Panc1 (cell line): ENCODE measurements at regions not wholly inside any gene's neighbourhood (a gene's known extent, or its start where the extent isn't known, plus 50 kb on each side); places are given as distances from the start of the nearest gene placed in this dataset.

Experiments used
- ATAC-seq: fragments of 200-7000 bp; cut with Tn5 transposase; 2 replicates; pipeline ENCODE4 v1.9.1; 2020; ENCODE audit warnings: mild to moderate bottlenecking, moderate library complexity
- BruUV-seq: library from RNA; stranded (reverse); fragments of 400-500 nt; replicated peaks from 2 replicates; lab custom pipeline; 2021; lab: Mats Ljungman, UMichigan
- CTCF ChIA-PET: fragments of 300-600 bp; sonication (Branson Sonifier 250); formaldehyde crosslinking; loops from one replicate; lab custom pipeline; 2022; ENCODE audit warnings: antibody characterized with exemption; lab: Charles Lee
- POLR2A ChIA-PET: fragments of 300-600 bp; sonication (Branson Sonifier 250); formaldehyde crosslinking; loops from one replicate; lab custom pipeline; 2022; ENCODE audit warnings: antibody characterized with exemption; lab: Charles Lee
- DNase-seq: peaks from one replicate; pipeline ENCODE4 v3.0.0-alpha.2; 2010; ENCODE audit warnings: low read depth, low spot score
- H3K27ac ChIP-seq: 2 replicates; pipeline ENCODE4 v1.5.1; 2011; ENCODE audit warnings: mild to moderate bottlenecking, low read length, inconsistent platforms
- H3K27me3 ChIP-seq: fragments of 200-500 bp; sonication (Bioruptor generic); 2 replicates; pipeline ENCODE4 v1.6.0; 2014; ENCODE audit warnings: low read length, inconsistent platforms; ENCODE audit not compliant: control insufficient read depth, insufficient read depth
- H3K36me3 ChIP-seq: fragments of 200-500 bp; sonication (Bioruptor generic); 2 replicates; pipeline ENCODE4 v1.5.1; 2014; ENCODE audit warnings: inconsistent platforms, mild to moderate bottlenecking, low read length, moderate library complexity; ENCODE audit not compliant: control insufficient read depth, insufficient read depth
- H3K4me1 ChIP-seq: 2 replicates; pipeline ENCODE4 v1.5.1; 2011; ENCODE audit warnings: inconsistent platforms, mild to moderate bottlenecking, low read length, moderate library complexity; ENCODE audit not compliant: control insufficient read depth, insufficient read depth
- H3K4me3 ChIP-seq, 2 experiments: 2 replicates each; pipeline ENCODE4 v1.5.1; 2011 to 2012; ENCODE audit warnings: low read depth in 2 of 2, low read length in 2 of 2, mild to moderate bottlenecking in 2 of 2, inconsistent platforms in 1 of 2, moderate library complexity in 1 of 2
- H3K9me3 ChIP-seq: fragments of 200-500 bp; sonication (Bioruptor generic); 2 replicates; pipeline ENCODE4 v1.5.1; 2014; ENCODE audit warnings: low read depth, mild to moderate bottlenecking, inconsistent platforms, low read length, moderate library complexity; ENCODE audit not compliant: control insufficient read depth, insufficient read depth
- POLR2AphosphoS5 ChIP-seq: IDR thresholded peaks from 2 replicates; pipeline ENCODE4 v1.6.1; 2012; ENCODE audit warnings: mild to moderate bottlenecking, low read depth, low read length, moderate library complexity
- SIN3A ChIP-seq: IDR thresholded peaks from 2 replicates; pipeline ENCODE4 v1.6.1; 2012; ENCODE audit warnings: low read depth, mild to moderate bottlenecking, low read length, moderate library complexity, borderline replicate concordance; ENCODE audit not compliant: insufficient read depth
- TCF7L2 ChIP-seq: IDR thresholded peaks from 2 replicates; pipeline ENCODE4 v1.6.1; 2011; ENCODE audit warnings: mild to moderate bottlenecking, low read depth, low read length, inconsistent platforms
- in situ Hi-C: cut with HindIII; loops from 2 replicates; pipeline ENCODE4 v1.10.0; 2016; ENCODE audit warnings: low sequenced_read_pairs, low pct_unique_long_range_greater_than_20kb
- intact Hi-C: fragments of 100-400 bp; cut with micrococcal nuclease; formaldehyde crosslinking; loops from one replicate; pipeline ENCODE4 v1.10.0; 2022; ENCODE audit not compliant: unreplicated experiment
- TF ChIP-seq, protein P1 (sequence below), 2 experiments: IDR thresholded peaks; 2 replicates each; pipeline ENCODE4 v1.6.1; 2011 to 2012; ENCODE audit warnings: low read depth in 2 of 2, control low read depth in 1 of 2, low read length in 1 of 2, mild to moderate bottlenecking in 1 of 2, moderate library complexity in 1 of 2; ENCODE audit not compliant: insufficient read depth in 1 of 2
- TF ChIP-seq, protein P2 (sequence below): fragments of 450-650 bp; IDR thresholded peaks from 2 replicates; pipeline ENCODE4 v1.5.1; 2017; ENCODE audit warnings: mild to moderate bottlenecking

DNA sequence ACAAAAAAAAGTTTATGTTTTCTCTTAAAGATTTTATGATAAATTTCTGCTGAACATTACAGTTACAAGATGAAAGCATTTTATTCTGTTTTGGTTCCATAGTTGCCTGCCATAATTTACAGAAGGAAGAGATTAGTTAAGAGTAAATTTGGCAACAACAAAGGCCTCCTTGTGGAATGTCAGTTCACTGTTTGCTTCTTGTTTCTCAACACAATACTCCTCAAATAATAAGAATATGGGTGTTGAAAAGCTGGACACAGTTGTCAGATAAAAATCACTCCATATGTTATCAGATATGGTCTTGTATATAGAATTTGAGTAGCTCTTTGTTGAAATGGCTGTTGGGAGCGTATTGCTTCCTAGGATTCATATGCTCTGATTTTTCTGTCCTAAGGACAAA is 359.5 kb downstream of the CPS1 start:
- ATAC-seq, result no peak
- no TSS peak for BruUV-seq
- Histone ChIP-seq H3K36me3 (no peaks in the 10 kb centered on the region), H3K4me3 (no peak overlapping the region), H3K27me3 (no peaks in the 10 kb centered on the region), H3K4me1 (no peaks in the 10 kb centered on the region), H3K9me3 (no peaks in the 10 kb centered on the region; the same call in 1 of the 2 replicates), H3K27ac (no peak overlapping the region)
- ChIA-PET POLR2A (interaction anchor here (0.5 kb wide), 1 partner anchor 506 kb away, joined by 3 read pairs; no protein-coding TSS in a partner anchor), CTCF (no interaction called here)
- TF ChIP-seq, protein P1, sequence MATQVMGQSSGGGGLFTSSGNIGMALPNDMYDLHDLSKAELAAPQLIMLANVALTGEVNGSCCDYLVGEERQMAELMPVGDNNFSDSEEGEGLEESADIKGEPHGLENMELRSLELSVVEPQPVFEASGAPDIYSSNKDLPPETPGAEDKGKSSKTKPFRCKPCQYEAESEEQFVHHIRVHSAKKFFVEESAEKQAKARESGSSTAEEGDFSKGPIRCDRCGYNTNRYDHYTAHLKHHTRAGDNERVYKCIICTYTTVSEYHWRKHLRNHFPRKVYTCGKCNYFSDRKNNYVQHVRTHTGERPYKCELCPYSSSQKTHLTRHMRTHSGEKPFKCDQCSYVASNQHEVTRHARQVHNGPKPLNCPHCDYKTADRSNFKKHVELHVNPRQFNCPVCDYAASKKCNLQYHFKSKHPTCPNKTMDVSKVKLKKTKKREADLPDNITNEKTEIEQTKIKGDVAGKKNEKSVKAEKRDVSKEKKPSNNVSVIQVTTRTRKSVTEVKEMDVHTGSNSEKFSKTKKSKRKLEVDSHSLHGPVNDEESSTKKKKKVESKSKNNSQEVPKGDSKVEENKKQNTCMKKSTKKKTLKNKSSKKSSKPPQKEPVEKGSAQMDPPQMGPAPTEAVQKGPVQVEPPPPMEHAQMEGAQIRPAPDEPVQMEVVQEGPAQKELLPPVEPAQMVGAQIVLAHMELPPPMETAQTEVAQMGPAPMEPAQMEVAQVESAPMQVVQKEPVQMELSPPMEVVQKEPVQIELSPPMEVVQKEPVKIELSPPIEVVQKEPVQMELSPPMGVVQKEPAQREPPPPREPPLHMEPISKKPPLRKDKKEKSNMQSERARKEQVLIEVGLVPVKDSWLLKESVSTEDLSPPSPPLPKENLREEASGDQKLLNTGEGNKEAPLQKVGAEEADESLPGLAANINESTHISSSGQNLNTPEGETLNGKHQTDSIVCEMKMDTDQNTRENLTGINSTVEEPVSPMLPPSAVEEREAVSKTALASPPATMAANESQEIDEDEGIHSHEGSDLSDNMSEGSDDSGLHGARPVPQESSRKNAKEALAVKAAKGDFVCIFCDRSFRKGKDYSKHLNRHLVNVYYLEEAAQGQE (IDR thresholded peaks at IDR 0.05; ENCODE audit: insufficient read depth in 1 of 2, low read depth in 2 of 2, low read length in 1 of 2), result no peak
- TF ChIP-seq POLR2AphosphoS5 (no peak), SIN3A (no peak), TCF7L2 (no peak)
- TF ChIP-seq, protein P2, sequence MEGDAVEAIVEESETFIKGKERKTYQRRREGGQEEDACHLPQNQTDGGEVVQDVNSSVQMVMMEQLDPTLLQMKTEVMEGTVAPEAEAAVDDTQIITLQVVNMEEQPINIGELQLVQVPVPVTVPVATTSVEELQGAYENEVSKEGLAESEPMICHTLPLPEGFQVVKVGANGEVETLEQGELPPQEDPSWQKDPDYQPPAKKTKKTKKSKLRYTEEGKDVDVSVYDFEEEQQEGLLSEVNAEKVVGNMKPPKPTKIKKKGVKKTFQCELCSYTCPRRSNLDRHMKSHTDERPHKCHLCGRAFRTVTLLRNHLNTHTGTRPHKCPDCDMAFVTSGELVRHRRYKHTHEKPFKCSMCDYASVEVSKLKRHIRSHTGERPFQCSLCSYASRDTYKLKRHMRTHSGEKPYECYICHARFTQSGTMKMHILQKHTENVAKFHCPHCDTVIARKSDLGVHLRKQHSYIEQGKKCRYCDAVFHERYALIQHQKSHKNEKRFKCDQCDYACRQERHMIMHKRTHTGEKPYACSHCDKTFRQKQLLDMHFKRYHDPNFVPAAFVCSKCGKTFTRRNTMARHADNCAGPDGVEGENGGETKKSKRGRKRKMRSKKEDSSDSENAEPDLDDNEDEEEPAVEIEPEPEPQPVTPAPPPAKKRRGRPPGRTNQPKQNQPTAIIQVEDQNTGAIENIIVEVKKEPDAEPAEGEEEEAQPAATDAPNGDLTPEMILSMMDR, result no peak
- intact Hi-C loops, result no loop called here
- DNase-seq, result no peak
- in situ Hi-C loops, result no loop called here

DNA sequence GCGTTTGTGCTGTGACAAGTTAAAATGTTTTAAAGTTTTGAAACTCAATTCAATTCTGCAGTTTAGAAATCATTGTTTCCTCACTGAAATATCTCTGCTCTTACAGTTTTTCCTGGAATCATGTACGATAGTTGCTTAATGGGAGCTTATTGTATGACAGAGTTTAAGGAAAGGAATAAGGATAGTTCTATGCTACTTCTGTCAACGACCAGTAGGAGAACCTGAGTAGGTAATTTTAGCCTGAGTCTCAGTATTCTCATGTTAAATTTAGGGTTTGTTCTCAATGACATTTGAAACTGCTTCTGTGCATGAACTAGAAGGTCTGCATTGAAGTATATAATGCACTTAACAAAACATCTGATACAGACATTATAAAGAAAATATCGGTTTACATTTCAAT is 361.1 kb downstream of the CPS1 start:
- no peak for ATAC-seq
- TF ChIP-seq, protein P2, result no peak
- TF ChIP-seq TCF7L2 (no peak), SIN3A (no peak), POLR2AphosphoS5 (no peak)
- TF ChIP-seq, protein P1 (IDR thresholded peaks at IDR 0.05; ENCODE audit: insufficient read depth in 1 of 2, low read depth in 2 of 2, low read length in 1 of 2), result no peak
- Histone ChIP-seq H3K27ac (no peak overlapping the region), H3K4me3 (no peak overlapping the region), H3K27me3 (no peaks in the 10 kb centered on the region), H3K9me3 (no peaks in the 10 kb centered on the region; the same call in 1 of the 2 replicates), H3K4me1 (no peaks in the 10 kb centered on the region), H3K36me3 (no peaks in the 10 kb centered on the region)
- in situ Hi-C loops (no loop called here), intact Hi-C loops (no loop called here)
- POLR2A ChIA-PET, result no interaction called here
- BruUV-seq, result no TSS peak
- DNase-seq, result no peak
- CTCF ChIA-PET, result no interaction called here
